Kidney (tissue), 13 donors: ENCODE measurements at regions not wholly inside any gene's neighbourhood (a gene's known extent, or its start where the extent isn't known, plus 50 kb on each side); places are given as distances from the start of the nearest gene placed in this dataset.

Experiments
- DNase-seq, 5 donors: peaks; one replicate each; pipeline ENCODE4 v3.0.0-alpha.2; 2013 to 2020
- FAIRE-seq: peaks from 2 replicates; lab custom pipeline; 2012; peaks lifted over from hg19 to GRCh38; lab: Jason Lieb, UNC
- H3K27ac ChIP-seq, 2 donors: one replicate each; pipeline ENCODE4 v1.7.0; 2013; ENCODE audit warnings: low read depth in 2 of 2, low read length in 2 of 2, inconsistent platforms in 1 of 2
- H3K27me3 ChIP-seq: one replicate; pipeline ENCODE4 v1.7.1; 2013; ENCODE audit warnings: low read length, inconsistent platforms; ENCODE audit not compliant: control insufficient read depth, insufficient read depth
- H3K36me3 ChIP-seq, 3 donors: one replicate each; pipeline versions ENCODE4 v1.7.0 to v1.7.1; 2013; ENCODE audit warnings: low read length in 3 of 3, control low read depth in 1 of 3, inconsistent platforms in 1 of 3; ENCODE audit not compliant: insufficient read depth in 3 of 3, control insufficient read depth in 2 of 3
- H3K4me1 ChIP-seq, 3 donors: one replicate each; pipeline versions ENCODE4 v1.7.0 to v1.7.1; 2013; ENCODE audit warnings: low read length in 3 of 3, inconsistent platforms in 1 of 3, low read depth in 1 of 3; ENCODE audit not compliant: control insufficient read depth in 2 of 3, insufficient read depth in 2 of 3
- H3K4me3 ChIP-seq, 3 donors: one replicate each; pipeline versions ENCODE4 v1.7.0 to v1.8.1; 2013; ENCODE audit warnings: low read length in 3 of 3, control low read depth in 1 of 3, inconsistent platforms in 1 of 3
- H3K9ac ChIP-seq, 3 donors: one replicate each; pipeline versions ENCODE4 v1.7.0 to v1.7.1; 2013; ENCODE audit warnings: low read length in 3 of 3, control low read depth in 1 of 3, inconsistent platforms in 1 of 3
- H3K9me3 ChIP-seq, 3 donors: one replicate each; pipeline versions ENCODE4 v1.7.0 to v1.7.1; 2013; ENCODE audit warnings: low read length in 3 of 3, control low read depth in 1 of 3, inconsistent platforms in 1 of 3; ENCODE audit not compliant: control insufficient read depth in 2 of 3, insufficient read depth in 1 of 3
- intact Hi-C: fragments of 100-400 bp; cut with DNase I; formaldehyde crosslinking; loops from one replicate; pipeline ENCODE4 v1.11.1; 2022
- TF ChIP-seq, protein P1 (sequence below): IDR thresholded peaks from 3 replicates; pipeline ENCODE4 v1.5.1; 2012; ENCODE audit warnings: mild to moderate bottlenecking, moderate library complexity, borderline replicate concordance; ENCODE audit not compliant: insufficient read depth; ENCODE audit errors: extremely low read depth
- donor health status: control.
- donor health status: control.
- donor health status: control.
- donor health status: control.
- donor health status: control.
- donor health status: DM: yes; HTN: yes; CAD: no.
- donor health status: Normal renal cell carcinoma (clear cell type).

DNA sequence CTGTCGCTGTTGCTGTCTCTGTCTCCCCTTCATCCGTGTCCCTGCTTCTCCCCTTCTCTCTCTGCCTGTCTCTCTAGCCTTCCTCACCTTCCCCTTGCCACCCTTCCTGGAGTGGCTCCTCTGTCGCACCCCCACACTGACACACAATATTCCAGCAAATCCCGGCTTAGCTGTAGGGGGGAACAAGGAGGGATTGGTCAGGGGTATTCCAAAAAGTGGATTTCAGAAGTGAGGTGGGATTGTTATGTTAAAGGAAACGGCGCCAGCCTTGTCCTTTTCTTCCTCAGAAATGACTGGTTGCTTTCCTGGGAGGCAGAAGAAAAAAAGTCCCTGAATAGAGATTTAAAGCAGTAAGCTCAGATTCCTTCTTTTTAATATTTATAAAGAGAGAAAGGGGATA is 76.3 kb upstream of the SIRPA start:
- Histone ChIP-seq H3K4me1 (peaks cover 0 to 8% (median 0%) of the 10 kb centered on the region in 3 donors), H3K4me3 (no peak overlapping the region), H3K27me3 (no peaks in the 10 kb centered on the region), H3K36me3 (no peaks in the 10 kb centered on the region), H3K9ac (no peak overlapping the region), H3K9me3 (peaks cover 0 to 5% (median 0%) of the 10 kb centered on the region in 3 donors), H3K27ac (no peak overlapping the region)
- intact Hi-C loops: no loop called here
- TF ChIP-seq, protein P1, sequence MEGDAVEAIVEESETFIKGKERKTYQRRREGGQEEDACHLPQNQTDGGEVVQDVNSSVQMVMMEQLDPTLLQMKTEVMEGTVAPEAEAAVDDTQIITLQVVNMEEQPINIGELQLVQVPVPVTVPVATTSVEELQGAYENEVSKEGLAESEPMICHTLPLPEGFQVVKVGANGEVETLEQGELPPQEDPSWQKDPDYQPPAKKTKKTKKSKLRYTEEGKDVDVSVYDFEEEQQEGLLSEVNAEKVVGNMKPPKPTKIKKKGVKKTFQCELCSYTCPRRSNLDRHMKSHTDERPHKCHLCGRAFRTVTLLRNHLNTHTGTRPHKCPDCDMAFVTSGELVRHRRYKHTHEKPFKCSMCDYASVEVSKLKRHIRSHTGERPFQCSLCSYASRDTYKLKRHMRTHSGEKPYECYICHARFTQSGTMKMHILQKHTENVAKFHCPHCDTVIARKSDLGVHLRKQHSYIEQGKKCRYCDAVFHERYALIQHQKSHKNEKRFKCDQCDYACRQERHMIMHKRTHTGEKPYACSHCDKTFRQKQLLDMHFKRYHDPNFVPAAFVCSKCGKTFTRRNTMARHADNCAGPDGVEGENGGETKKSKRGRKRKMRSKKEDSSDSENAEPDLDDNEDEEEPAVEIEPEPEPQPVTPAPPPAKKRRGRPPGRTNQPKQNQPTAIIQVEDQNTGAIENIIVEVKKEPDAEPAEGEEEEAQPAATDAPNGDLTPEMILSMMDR: no peak
- no peak for FAIRE-seq
- no peak for DNase-seq

DNA sequence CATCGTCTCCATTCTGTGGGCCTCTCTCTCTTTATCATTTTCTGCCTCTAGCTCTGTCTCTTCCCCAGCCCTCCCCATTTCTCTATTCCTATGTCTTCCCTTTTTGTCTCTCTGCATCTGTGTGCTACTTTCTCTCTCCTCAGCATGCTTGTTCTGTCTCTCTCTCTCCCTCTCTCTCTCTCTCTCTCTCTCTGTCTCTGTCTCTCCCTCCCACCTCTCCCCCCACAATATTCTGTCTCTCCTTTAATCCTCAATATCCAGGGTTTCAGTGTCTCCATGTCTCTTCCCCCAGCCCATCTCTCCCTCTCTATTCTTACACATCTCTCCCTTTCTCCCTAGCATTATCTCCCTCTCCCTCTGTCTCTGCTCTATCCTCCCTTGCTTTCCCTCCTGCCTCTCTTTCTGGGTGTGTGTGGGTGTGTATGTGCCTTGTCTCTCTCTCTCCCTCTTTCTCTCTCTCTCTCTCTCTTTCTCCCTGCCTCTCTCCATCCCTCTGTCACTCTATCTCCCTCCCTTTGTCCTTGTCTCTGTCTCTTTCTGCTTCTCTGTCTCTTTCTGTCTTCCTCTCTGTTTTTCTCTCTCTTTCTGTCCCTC is 76.9 kb upstream of the SIRPA start:
- Histone ChIP-seq H3K4me1 (peaks cover 0 to 8% (median 0%) of the 10 kb centered on the region in 3 donors), H3K27ac (no peak overlapping the region), H3K9ac (no peak overlapping the region), H3K9me3 (peaks cover 0 to 5% (median 0%) of the 10 kb centered on the region in 3 donors), H3K4me3 (no peak overlapping the region), H3K27me3 (no peaks in the 10 kb centered on the region), H3K36me3 (no peaks in the 10 kb centered on the region)
- FAIRE-seq: no peak
- DNase-seq: peak in 1 of 5 donors; percentile 14
- TF ChIP-seq, protein P1: no peak
- intact Hi-C loops: no loop called here

DNA sequence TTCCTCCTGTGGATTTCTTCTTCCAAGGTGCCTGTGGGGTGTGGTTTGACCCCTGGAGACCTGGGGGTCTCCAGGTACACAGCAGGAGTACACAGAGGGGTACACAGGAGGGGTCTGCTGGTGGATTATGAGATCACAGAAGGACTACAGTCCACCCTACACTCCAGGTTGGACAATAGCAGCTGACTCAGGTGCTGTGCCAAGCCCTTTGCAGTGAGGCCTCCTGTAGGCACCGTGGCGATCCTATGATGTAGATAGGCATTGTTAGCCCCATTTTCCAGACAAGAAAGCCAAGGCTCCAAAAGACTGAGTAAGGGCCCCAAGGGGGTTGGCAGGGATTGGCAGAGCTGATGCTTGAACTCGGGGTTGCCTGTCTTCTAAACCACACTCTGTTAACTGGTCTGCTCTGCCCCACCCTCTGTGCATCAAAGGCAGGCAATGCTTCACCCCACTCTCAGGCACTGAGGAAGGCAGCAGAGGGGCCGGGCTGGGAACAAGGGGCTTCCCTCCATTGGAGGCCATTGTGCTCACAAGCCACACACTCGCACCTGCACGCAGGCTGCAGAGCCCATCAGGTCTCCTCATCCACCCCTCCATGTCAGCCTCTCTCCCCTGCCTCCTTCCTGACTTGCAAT is 77.5 kb upstream of the SIRPA start:
- intact Hi-C loops: no loop called here
- H3K27me3 ChIP-seq: no peaks in the 10 kb centered on the region
- no peaks in the 10 kb centered on the region for H3K36me3 ChIP-seq
- peaks cover 0 to 8% (median 0%) of the 10 kb centered on the region in 3 donors for H3K4me1 ChIP-seq
- no peak overlapping the region for H3K9ac ChIP-seq
- no peaks in the 10 kb centered on the region for H3K9me3 ChIP-seq
- DNase-seq: peak in 1 of 5 donors; percentile 26
- H3K4me3 ChIP-seq: no peak overlapping the region
- FAIRE-seq: no peak
- TF ChIP-seq, protein P1: no peak
- no peak overlapping the region for H3K27ac ChIP-seq
